ENCODE measurements at regions not wholly inside any gene's neighbourhood (a gene's known extent, or its start where the extent isn't known, plus 50 kb on each side); places are given as distances from the start of the nearest gene placed in this dataset.
"Not testable (repeated sequence)": the region's sequence is repeated elsewhere in the genome, so short reads cannot be mapped to it uniquely, and the experiment has no call there.

GRCh38 chrX:56343219-56343618 lies 111.1 kb downstream of the KLF8 start:
- Mint-ChIP-seq H3K27ac (no peak overlapping the region), H3K4me3 (no peak overlapping the region), H3K36me3 (ENCODE audit: low read depth) (peaks cover 35% of the 10 kb centered on the region)

GRCh38 chrX:56343664-56344063 lies 111.5 kb downstream of the KLF8 start:
- Mint-ChIP-seq H3K9me3 (peaks cover 54% of the 10 kb centered on the region), H3K27me3 (ENCODE audit: low read depth) (no peaks in the 10 kb centered on the region), H3K4me1 (ENCODE audit: low read depth) (peaks cover 41% of the 10 kb centered on the region), H3K27ac (no peak overlapping the region), H3K36me3 (ENCODE audit: low read depth) (peaks cover 31% of the 10 kb centered on the region), H3K4me3 (no peak overlapping the region)

More at GRCh38 chrX:56343219-56343618, 111.1 kb downstream of the KLF8 start:
- peaks cover 55% of the 10 kb centered on the region for H3K9me3 Mint-ChIP-seq
- H3K4me1 Mint-ChIP-seq (ENCODE audit: low read depth) = peaks cover 41% of the 10 kb centered on the region
- H3K27me3 Mint-ChIP-seq (ENCODE audit: low read depth) = no peaks in the 10 kb centered on the region

GRCh38 chrX:56358145-56358544 lies 126.0 kb downstream of the KLF8 start:
- Mint-ChIP-seq H3K36me3 (ENCODE audit: low read depth) (peaks cover 17% of the 10 kb centered on the region), H3K4me1 (ENCODE audit: low read depth) (peaks cover 11% of the 10 kb centered on the region), H3K9me3 (peaks cover 21% of the 10 kb centered on the region)
- H3K4me3 Mint-ChIP-seq; H3K27me3 Mint-ChIP-seq (ENCODE audit: low read depth); H3K27ac Mint-ChIP-seq: not testable (repeated sequence)

DNA sequence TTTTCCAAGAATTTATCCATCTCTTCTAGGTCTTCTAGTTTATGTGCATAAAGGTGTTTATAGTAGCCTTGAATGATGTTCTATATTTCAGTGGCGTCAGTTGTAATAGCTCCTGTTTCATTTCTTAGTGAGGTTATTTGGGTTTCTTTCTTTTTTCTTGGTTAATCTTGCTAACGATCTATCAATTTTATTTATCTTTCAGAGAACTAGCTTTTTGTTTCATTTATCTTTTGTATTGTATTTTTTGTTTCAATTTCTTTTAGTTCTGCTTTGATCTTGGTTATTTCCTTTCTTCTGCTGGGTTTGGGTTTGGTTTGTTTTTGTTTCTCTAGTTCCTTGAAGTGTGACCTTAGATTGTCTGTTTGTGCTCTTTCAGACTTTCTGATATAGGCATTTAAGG lies 133.0 kb downstream of the KLF8 start:
- Mint-ChIP-seq H3K36me3 (ENCODE audit: low read depth) (peaks cover 23% of the 10 kb centered on the region), H3K9me3 (peaks cover 22% of the 10 kb centered on the region), H3K4me1 (ENCODE audit: low read depth) (peaks cover 52% of the 10 kb centered on the region), H3K27ac (peak overlapping the region; percentile 80), H3K4me3 (peak overlapping the region; percentile 51)
- H3K27me3 Mint-ChIP-seq (ENCODE audit: low read depth) = not testable (repeated sequence)

- Mint-ChIP-seq H3K27me3 (ENCODE audit: low read depth) (no peaks in the 10 kb centered on the region), H3K36me3 (ENCODE audit: low read depth) (peaks cover 25% of the 10 kb centered on the region), H3K27ac (peak overlapping the region; percentile 20), H3K4me3 (no peak overlapping the region), H3K9me3 (peaks cover 15% of the 10 kb centered on the region), H3K4me1 (ENCODE audit: low read depth) (peaks cover 48% of the 10 kb centered on the region)
Measured at GRCh38 chrX:56366901-56367300, 134.7 kb downstream of the KLF8 start.

DNA sequence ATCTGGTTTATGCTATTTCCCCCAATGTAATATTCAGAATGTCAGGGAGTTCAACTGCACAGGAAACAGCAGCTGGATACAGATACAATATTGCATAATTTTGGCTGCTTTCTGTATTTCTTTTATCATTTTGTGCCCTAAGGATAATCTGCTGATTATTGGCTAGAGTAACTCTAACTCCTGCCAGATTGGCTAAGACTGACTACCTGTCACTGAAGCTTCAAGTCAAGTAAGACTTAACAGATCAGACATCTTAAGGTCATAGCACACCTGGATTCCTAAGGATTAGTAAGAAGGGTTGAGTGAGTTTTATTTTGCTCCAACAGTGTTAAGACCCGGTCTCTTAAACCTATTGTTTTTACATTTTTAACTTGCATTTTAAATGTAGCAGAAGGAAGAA lies 136.8 kb downstream of the KLF8 start:
- peak overlapping the region; percentile 65 for H3K27ac Mint-ChIP-seq
- H3K36me3 Mint-ChIP-seq (ENCODE audit: low read depth) = peaks cover 18% of the 10 kb centered on the region
- H3K4me1 Mint-ChIP-seq (ENCODE audit: low read depth) = peaks cover 48% of the 10 kb centered on the region
- H3K4me3 Mint-ChIP-seq = peak overlapping the region; percentile 7
- no peaks in the 10 kb centered on the region for H3K27me3 Mint-ChIP-seq (ENCODE audit: low read depth)
- peaks cover 11% of the 10 kb centered on the region for H3K9me3 Mint-ChIP-seq

DNA sequence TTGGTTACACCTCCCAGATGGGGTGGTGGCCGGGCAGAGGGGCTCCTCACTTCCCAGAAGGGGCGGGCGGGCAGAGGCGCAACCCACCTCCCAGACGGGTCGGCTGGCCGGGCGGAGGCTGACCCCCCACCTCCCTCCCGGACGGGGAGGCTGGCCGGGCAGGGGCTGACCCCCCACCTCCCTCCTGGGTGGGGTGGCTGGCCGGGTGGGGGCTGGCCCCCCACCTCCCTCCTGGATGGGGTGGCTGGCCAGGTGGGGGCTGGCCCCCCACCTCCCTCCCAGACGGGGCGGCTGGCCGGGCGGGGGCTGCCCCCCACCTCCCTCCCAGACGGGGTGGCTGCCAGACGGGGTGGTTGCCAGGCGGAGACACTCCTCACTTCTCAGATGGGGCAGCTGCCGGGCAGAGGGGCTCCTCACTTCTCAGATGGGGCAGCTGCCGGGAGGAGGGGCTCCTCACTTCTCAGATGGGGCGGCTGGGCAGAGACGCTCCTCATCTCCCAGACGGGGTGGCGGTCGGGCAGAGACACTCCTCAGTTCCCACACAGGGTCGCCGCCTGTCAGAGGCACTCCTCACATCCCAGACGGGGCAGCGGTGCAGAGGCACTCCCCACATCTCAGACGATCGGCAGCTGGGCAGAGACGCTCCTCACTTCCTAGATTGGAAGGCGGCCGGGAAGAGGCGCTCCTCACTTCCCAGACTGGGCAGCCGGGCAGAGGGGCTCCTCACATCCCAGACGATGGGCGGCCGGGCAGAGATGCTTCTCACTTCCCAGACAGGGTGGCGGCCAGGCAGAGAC lies 148.0 kb downstream of the KLF8 start:
- H3K27me3 Mint-ChIP-seq (ENCODE audit: low read depth); H3K36me3 Mint-ChIP-seq (ENCODE audit: low read depth); H3K27ac Mint-ChIP-seq; H3K9me3 Mint-ChIP-seq; H3K4me3 Mint-ChIP-seq: not testable (repeated sequence)
- peaks cover 24% of the 10 kb centered on the region for H3K4me1 Mint-ChIP-seq (ENCODE audit: low read depth)

- Mint-ChIP-seq H3K27me3 (ENCODE audit: low read depth) (no peaks in the 10 kb centered on the region), H3K4me3 (peak overlapping the region; percentile 23), H3K4me1 (ENCODE audit: low read depth) (peaks cover 36% of the 10 kb centered on the region), H3K27ac (peak overlapping the region; percentile 84), H3K36me3 (ENCODE audit: low read depth) (peaks cover 7% of the 10 kb centered on the region), H3K9me3 (no peaks in the 10 kb centered on the region)
Measured at GRCh38 chrX:56382278-56382677, 150.1 kb downstream of the KLF8 start.

GRCh38 chrX:56385336-56385735 lies 153.2 kb downstream of the KLF8 start:
- Mint-ChIP-seq H3K4me3 (peak overlapping the region; percentile 41), H3K36me3 (ENCODE audit: low read depth) (peaks cover 14% of the 10 kb centered on the region), H3K9me3 (peaks cover 8% of the 10 kb centered on the region), H3K27me3 (ENCODE audit: low read depth) (no peaks in the 10 kb centered on the region), H3K4me1 (ENCODE audit: low read depth) (peaks cover 40% of the 10 kb centered on the region), H3K27ac (peak overlapping the region; percentile 82)

DNA sequence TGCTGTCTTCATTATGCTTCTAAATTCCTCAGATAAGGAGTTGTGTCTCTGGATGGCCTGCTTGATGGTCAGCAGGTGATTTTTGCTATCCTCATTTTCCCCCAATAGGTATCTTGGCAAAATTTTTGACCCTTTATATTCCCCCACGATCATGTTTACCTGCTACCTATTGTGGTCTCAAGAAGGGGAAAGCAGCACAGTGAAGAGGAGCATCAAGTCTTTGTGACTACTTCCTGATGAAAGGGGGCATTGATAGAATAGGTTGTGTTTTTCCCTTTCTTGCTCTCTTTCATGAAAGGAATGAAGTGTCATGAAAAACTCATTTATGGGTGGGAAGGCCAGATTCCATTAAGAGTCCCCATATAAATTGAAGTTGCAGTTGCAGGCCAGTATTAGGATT lies 153.8 kb downstream of the KLF8 start:
- Mint-ChIP-seq H3K27me3 (ENCODE audit: low read depth) (no peaks in the 10 kb centered on the region), H3K27ac (peak overlapping the region; percentile 38), H3K9me3 (peaks cover 10% of the 10 kb centered on the region), H3K4me1 (ENCODE audit: low read depth) (peaks cover 40% of the 10 kb centered on the region), H3K4me3 (peak overlapping the region; percentile 43), H3K36me3 (ENCODE audit: low read depth) (peaks cover 14% of the 10 kb centered on the region)

DNA sequence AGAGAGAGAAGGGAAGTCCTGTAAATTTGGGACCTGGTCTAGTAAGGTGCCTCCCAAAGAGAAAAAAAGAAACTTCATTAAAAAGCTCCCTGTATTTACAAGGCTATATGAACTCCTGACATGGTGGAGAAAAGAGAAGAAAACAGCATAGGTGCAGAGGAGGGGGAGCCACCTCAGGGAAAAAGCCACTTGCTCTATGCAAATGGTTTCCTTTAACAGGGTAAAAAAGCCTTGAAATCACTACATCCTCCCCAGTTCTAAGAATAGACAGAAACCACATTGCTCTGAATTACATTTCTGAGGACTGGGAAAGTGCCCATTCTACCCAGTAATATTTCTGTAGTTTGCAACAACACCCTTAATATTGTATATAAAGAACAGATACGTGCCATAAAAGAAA lies 165.5 kb downstream of the KLF8 start:
- Mint-ChIP-seq H3K4me3 (peak overlapping the region; percentile 64), H3K4me1 (ENCODE audit: low read depth) (peaks cover 25% of the 10 kb centered on the region), H3K27me3 (ENCODE audit: low read depth) (no peaks in the 10 kb centered on the region), H3K36me3 (ENCODE audit: low read depth) (peaks cover 22% of the 10 kb centered on the region), H3K27ac (peak overlapping the region; percentile 82), H3K9me3 (peaks cover 4% of the 10 kb centered on the region)

GRCh38 chrX:56402207-56402606 lies 161.2 kb upstream of the UBQLN2 start:
- H3K27me3 Mint-ChIP-seq (ENCODE audit: low read depth) = no peaks in the 10 kb centered on the region
- H3K4me3 Mint-ChIP-seq = no peak overlapping the region
- H3K27ac Mint-ChIP-seq = no peak overlapping the region
- H3K9me3 Mint-ChIP-seq = peaks cover 13% of the 10 kb centered on the region
- H3K36me3 Mint-ChIP-seq (ENCODE audit: low read depth) = peaks cover 20% of the 10 kb centered on the region
- peaks cover 19% of the 10 kb centered on the region for H3K4me1 Mint-ChIP-seq (ENCODE audit: low read depth)

DNA sequence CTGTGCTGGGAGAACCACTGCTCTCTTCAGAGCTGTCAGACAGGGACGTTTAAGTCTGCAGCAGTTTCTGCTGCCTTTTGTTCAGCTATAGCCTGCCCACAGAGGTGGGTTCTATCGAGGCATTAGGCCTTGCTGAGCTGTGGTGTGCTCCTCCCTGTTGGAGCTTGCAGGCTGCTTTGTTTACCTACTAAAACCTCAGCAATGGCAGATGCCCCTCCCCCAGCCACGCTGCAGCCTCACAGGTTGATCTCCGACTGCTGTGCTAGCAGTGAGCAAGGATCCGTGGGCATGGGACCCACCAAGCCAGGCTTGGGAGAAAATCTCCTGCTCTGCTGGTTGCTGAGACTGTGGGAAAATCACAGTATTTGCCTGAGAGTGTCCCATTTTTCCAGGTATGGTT lies 133.8 kb upstream of the UBQLN2 start:
- Mint-ChIP-seq H3K4me3 (no peak overlapping the region), H3K36me3 (ENCODE audit: low read depth) (peaks cover 7% of the 10 kb centered on the region), H3K27me3 (ENCODE audit: low read depth) (no peaks in the 10 kb centered on the region), H3K9me3 (peaks cover 23% of the 10 kb centered on the region), H3K27ac (no peak overlapping the region), H3K4me1 (ENCODE audit: low read depth) (no peaks in the 10 kb centered on the region)

GRCh38 chrX:56451981-56452380 lies 111.4 kb upstream of the UBQLN2 start:
- H3K27me3 Mint-ChIP-seq (ENCODE audit: low read depth); H3K4me1 Mint-ChIP-seq (ENCODE audit: low read depth): not testable (repeated sequence)

GRCh38 chrX:56462389-56462788 lies 101.0 kb upstream of the UBQLN2 start:
- H3K36me3 Mint-ChIP-seq (ENCODE audit: low read depth) = peaks cover 27% of the 10 kb centered on the region
- H3K9me3 Mint-ChIP-seq = peaks cover 42% of the 10 kb centered on the region
- H3K4me3 Mint-ChIP-seq = no peak overlapping the region
- no peaks in the 10 kb centered on the region for H3K27me3 Mint-ChIP-seq (ENCODE audit: low read depth)
- H3K27ac Mint-ChIP-seq = peak overlapping the region; percentile 55
- peaks cover 12% of the 10 kb centered on the region for H3K4me1 Mint-ChIP-seq (ENCODE audit: low read depth)

More at GRCh38 chrX:56451981-56452380, 111.4 kb upstream of the UBQLN2 start:
- not testable (repeated sequence) for H3K4me3 Mint-ChIP-seq; H3K27ac Mint-ChIP-seq; H3K36me3 Mint-ChIP-seq (ENCODE audit: low read depth)
- H3K9me3 Mint-ChIP-seq = peaks cover 16% of the 10 kb centered on the region

All from T-helper 1 cell treated with Interleukin-12 subunit alpha and Interleukin-12 subunit beta and Interleukin-4 antibody, amounts not matched to agents 30 μg/mL and 1 μg/mL, for 36 hours (primary cell).